ENCODE measurements at regions not wholly inside any gene's neighbourhood (a gene's known extent, or its start where the extent isn't known, plus 50 kb on each side); places are given as distances from the start of the nearest gene placed in this dataset.

GRCh38 chr16:6684076-6684673 is 648.5 kb upstream of the RBFOX1 start:
- dilution Hi-C loops (cut with HindIII; ENCODE audit: low sequenced_read_pairs, unreplicated experiment) (no loop called here), in situ Hi-C loops (cut with MboI; ENCODE audit: low sequenced_read_pairs) (no loop called here), intact Hi-C loops (cut with micrococcal nuclease) (no loop called here)
- Histone ChIP-seq H3K4me2 (ENCODE audit: low read depth, low read length) (no peak overlapping the region), H2BK15ac (ENCODE audit: low read depth, low read length) (no peak overlapping the region), H3K9me3 (ENCODE audit: control insufficient read depth, insufficient read depth, low read length) (peaks cover 7% of the 10 kb centered on the region; the same call in 1 of the 2 replicates), H3K4me1 (ENCODE audit: control insufficient read depth, insufficient read depth, low read length) (no peaks in the 10 kb centered on the region), H4K8ac (ENCODE audit: low read depth in 2 of 2, low read length in 2 of 2) (no peak overlapping the region), H4K5ac (ENCODE audit: low read depth, low read length) (no peak overlapping the region), H3K79me1 (ENCODE audit: low read depth in 1 of 2, low read length in 2 of 2) (no peaks in the 10 kb centered on the region), H3K4ac (ENCODE audit: low read depth, low read length) (no peak overlapping the region), H3K18ac (ENCODE audit: low read depth, low read length) (no peak overlapping the region), H2AK5ac (ENCODE audit: low read depth, low read length) (no peak overlapping the region), H4K20me1 (ENCODE audit: insufficient read depth, low read length) (no peaks in the 10 kb centered on the region), H3K23ac (ENCODE audit: low read depth, low read length) (no peak overlapping the region), H3K56ac (ENCODE audit: extremely low read depth, insufficient read depth, low read length) (no peak overlapping the region), H3K14ac (replicated peaks; ENCODE audit: low read depth, low read length) (no peak overlapping the region), H3K4me3 (ENCODE audit: insufficient read depth, low read depth, low read length) (no peak overlapping the region), H2BK5ac (ENCODE audit: low read depth, low read length, poor library complexity, severe bottlenecking) (no peak overlapping the region), H3K27me3 (ENCODE audit: control insufficient read depth, insufficient read depth, low read length) (no peaks in the 10 kb centered on the region), H2BK20ac (ENCODE audit: low read depth, low read length) (no peak overlapping the region), H2AK9ac (replicated peaks; ENCODE audit: low read depth, low read length, poor library complexity) (no peak overlapping the region), H3K9me1 (ENCODE audit: insufficient read depth, low read length) (no peaks in the 10 kb centered on the region), H2AFZ (replicated peaks; ENCODE audit: low read length, poor library complexity) (no peak overlapping the region), H4K91ac (ENCODE audit: insufficient read depth, low read depth, low read length) (no peak overlapping the region), H3K27ac (ENCODE audit: insufficient read depth, low read length) (no peak overlapping the region), H3K36me3 (ENCODE audit: control insufficient read depth, insufficient read depth, low read length) (no peaks in the 10 kb centered on the region), H3K9ac (ENCODE audit: low read depth, low read length) (no peak overlapping the region), H2BK120ac (ENCODE audit: low read depth, low read length) (no peak overlapping the region)
- BruUV-seq (replicated peaks), result no TSS peak
- ATAC-seq (ENCODE audit: low read depth) (no peak), DNase-seq (no peak)
- no peak for TF ChIP-seq BHLHE40 (IDR thresholded peaks at IDR 0.05; ENCODE audit: low read depth, low read length)
- TF ChIP-seq RAD21 (IDR thresholded peaks at IDR 0.05; ENCODE audit: low read length), result peak; percentile 26
- POLR2A ChIA-PET (ENCODE audit: unreplicated experiment), result no interaction called here
- 13% methylated on average over 4 of the region's 7 CpGs; no CpG with 5 or more reads in 1 of the 2 experiments for WGBS, 2 experiments (ENCODE audit: extremely low coverage in 2 of 2, insufficient read length in 1 of 2)
- CTCF ChIA-PET, result no interaction called here
